ENCODE measurements at regions not wholly inside any gene's neighbourhood (a gene's known extent, or its start where the extent isn't known, plus 50 kb on each side); places are given as distances from the start of the nearest gene placed in this dataset.

DNA sequence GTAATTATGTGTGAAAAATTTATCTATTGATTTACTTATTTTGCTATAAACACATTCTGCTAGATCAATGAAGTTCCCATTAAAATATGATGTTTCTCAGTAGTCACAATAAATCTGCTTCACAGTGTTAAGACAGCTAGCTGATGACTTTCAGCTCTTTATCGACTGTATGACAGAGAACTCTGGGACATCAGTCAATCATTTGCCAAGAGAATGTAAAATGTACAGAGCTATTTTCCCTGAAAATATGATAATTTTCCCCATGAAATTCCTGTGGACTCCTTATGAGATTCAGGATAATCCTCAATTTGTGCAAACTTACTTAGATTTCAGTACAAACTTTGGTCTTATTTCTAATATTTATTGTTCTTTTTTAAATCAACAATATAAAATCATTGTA, 430.5 kb downstream of the SLITRK6 start:
- Histone ChIP-seq H3F3A (ENCODE audit: low read depth) (no peaks in the 10 kb centered on the region), H3K36me3 (ENCODE audit: insufficient read depth, low read length) (no peaks in the 10 kb centered on the region), H3K9me2 (replicated peaks; ENCODE audit: low read depth, low read length) (no peaks in the 10 kb centered on the region), H3K4me3 (ENCODE audit: low read length, poor library complexity, severe bottlenecking) (no peak overlapping the region), H3K9me3 (ENCODE audit: insufficient read depth, low read depth, low read length) (no peaks in the 10 kb centered on the region), H3K4me2 (ENCODE audit: low read depth, low read length, poor library complexity, severe bottlenecking) (no peak overlapping the region), H3K4me1 (ENCODE audit: insufficient read depth, low read length, poor library complexity, severe bottlenecking) (peaks cover 25% of the 10 kb centered on the region), H3K79me2 (ENCODE audit: insufficient read depth, low read length) (no peaks in the 10 kb centered on the region), H3K9ac (ENCODE audit: low read depth, low read length, poor library complexity, severe bottlenecking) (no peak overlapping the region), H2AFZ (ENCODE audit: low read length) (no peak overlapping the region), H3K27me3 (ENCODE audit: insufficient read depth, low read length, poor library complexity, severe bottlenecking) (no peaks in the 10 kb centered on the region), H4K20me1 (ENCODE audit: insufficient read depth, low read length, poor library complexity, severe bottlenecking) (no peaks in the 10 kb centered on the region)
- TF ChIP-seq EZH2phosphoT487 (IDR thresholded peaks at IDR 0.05; ENCODE audit: borderline replicate concordance): no peak
- TF ChIP-seq, protein P1, sequence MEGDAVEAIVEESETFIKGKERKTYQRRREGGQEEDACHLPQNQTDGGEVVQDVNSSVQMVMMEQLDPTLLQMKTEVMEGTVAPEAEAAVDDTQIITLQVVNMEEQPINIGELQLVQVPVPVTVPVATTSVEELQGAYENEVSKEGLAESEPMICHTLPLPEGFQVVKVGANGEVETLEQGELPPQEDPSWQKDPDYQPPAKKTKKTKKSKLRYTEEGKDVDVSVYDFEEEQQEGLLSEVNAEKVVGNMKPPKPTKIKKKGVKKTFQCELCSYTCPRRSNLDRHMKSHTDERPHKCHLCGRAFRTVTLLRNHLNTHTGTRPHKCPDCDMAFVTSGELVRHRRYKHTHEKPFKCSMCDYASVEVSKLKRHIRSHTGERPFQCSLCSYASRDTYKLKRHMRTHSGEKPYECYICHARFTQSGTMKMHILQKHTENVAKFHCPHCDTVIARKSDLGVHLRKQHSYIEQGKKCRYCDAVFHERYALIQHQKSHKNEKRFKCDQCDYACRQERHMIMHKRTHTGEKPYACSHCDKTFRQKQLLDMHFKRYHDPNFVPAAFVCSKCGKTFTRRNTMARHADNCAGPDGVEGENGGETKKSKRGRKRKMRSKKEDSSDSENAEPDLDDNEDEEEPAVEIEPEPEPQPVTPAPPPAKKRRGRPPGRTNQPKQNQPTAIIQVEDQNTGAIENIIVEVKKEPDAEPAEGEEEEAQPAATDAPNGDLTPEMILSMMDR (conservative IDR thresholded peaks at IDR 0.05; ENCODE audit: low read length): no peak

DNA sequence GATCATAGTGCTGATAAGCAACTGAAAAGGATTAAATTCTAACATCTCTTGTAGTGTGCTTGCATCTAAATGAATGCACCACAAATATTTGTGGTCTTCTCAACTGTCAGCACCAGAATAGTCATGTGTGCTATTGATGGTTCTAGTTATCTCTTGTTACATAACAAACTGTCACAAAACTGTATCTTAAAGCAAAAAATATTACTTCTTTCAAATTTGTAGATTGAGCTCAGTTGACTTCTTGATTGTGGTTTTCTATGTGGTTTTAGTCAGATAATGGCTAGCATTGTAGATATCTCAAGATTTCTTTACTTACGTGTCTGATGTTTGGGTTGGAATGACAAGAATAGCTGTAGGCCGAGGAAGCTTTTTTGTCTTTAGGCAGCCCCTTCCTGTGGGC, 431.3 kb downstream of the SLITRK6 start:
- Histone ChIP-seq H4K20me1 (ENCODE audit: insufficient read depth, low read length, poor library complexity, severe bottlenecking) (no peaks in the 10 kb centered on the region), H3K4me2 (ENCODE audit: low read depth, low read length, poor library complexity, severe bottlenecking) (peak overlapping the region; percentile 6), H3K9me2 (replicated peaks; ENCODE audit: low read depth, low read length) (no peaks in the 10 kb centered on the region), H3K27me3 (ENCODE audit: insufficient read depth, low read length, poor library complexity, severe bottlenecking) (no peaks in the 10 kb centered on the region), H3K4me1 (ENCODE audit: insufficient read depth, low read length, poor library complexity, severe bottlenecking) (peaks cover 25% of the 10 kb centered on the region), H3K9ac (ENCODE audit: low read depth, low read length, poor library complexity, severe bottlenecking) (no peak overlapping the region), H3K9me3 (ENCODE audit: insufficient read depth, low read depth, low read length) (no peaks in the 10 kb centered on the region), H3K79me2 (ENCODE audit: insufficient read depth, low read length) (no peaks in the 10 kb centered on the region), H2AFZ (ENCODE audit: low read length) (no peak overlapping the region), H3K4me3 (ENCODE audit: low read length, poor library complexity, severe bottlenecking) (no peak overlapping the region), H3K36me3 (ENCODE audit: insufficient read depth, low read length) (no peaks in the 10 kb centered on the region), H3F3A (ENCODE audit: low read depth) (no peaks in the 10 kb centered on the region)
- TF ChIP-seq, protein P1 (conservative IDR thresholded peaks at IDR 0.05; ENCODE audit: low read length): no peak
- no peak for TF ChIP-seq EZH2phosphoT487 (IDR thresholded peaks at IDR 0.05; ENCODE audit: borderline replicate concordance)

DNA sequence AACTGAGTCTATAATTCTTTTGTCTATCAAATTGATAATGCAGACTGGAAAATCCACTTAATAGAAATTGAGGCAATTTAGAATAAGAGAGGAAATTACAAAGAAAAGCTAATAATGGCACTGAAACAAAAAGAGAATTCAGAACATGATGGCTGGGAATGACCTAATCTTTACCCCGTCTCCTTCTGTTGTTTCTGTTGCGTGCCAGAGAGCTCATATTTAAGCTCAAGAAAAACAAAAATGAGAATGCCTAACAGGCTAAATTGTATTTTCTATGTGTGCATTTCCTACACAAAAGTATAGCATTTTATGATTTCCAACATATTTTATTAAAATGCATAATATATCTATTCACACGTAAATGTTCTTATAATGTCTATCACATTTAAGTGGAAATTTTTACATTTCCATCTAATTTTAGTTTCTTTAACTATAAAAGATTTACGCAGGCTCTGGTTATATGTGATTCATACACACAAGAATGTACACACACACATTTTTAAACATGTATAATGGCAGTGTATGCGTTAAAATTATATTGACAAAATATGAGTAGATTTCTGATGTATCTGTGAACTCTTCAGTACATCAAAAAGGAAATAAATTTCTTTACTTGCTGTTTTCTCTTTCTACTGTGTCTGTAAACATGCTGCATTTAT, 432.3 kb downstream of the SLITRK6 start:
- Histone ChIP-seq H3K9ac (ENCODE audit: low read depth, low read length, poor library complexity, severe bottlenecking) (no peak overlapping the region), H3K9me3 (ENCODE audit: insufficient read depth, low read depth, low read length) (no peaks in the 10 kb centered on the region)
- TF ChIP-seq EZH2phosphoT487 (IDR thresholded peaks at IDR 0.05; ENCODE audit: borderline replicate concordance): no peak
- TF ChIP-seq, protein P1 (conservative IDR thresholded peaks at IDR 0.05; ENCODE audit: low read length): no peak

More for the DNA sequence above, 432.3 kb downstream of the SLITRK6 start:
- H2AFZ ChIP-seq (ENCODE audit: low read length): no peak overlapping the region
- no peak overlapping the region for H3K4me3 ChIP-seq (ENCODE audit: low read length, poor library complexity, severe bottlenecking)
- H4K20me1 ChIP-seq (ENCODE audit: insufficient read depth, low read length, poor library complexity, severe bottlenecking): no peaks in the 10 kb centered on the region
- peak overlapping the region; percentile 6 for H3K4me2 ChIP-seq (ENCODE audit: low read depth, low read length, poor library complexity, severe bottlenecking)
- H3K27me3 ChIP-seq (ENCODE audit: insufficient read depth, low read length, poor library complexity, severe bottlenecking): no peaks in the 10 kb centered on the region
- H3F3A ChIP-seq (ENCODE audit: low read depth): no peaks in the 10 kb centered on the region
- H3K36me3 ChIP-seq (ENCODE audit: insufficient read depth, low read length): no peaks in the 10 kb centered on the region
- H3K4me1 ChIP-seq (ENCODE audit: insufficient read depth, low read length, poor library complexity, severe bottlenecking): peaks cover 25% of the 10 kb centered on the region
- H3K9me2 ChIP-seq (replicated peaks; ENCODE audit: low read depth, low read length): no peaks in the 10 kb centered on the region
- H3K79me2 ChIP-seq (ENCODE audit: insufficient read depth, low read length): no peaks in the 10 kb centered on the region
